ENCODE measurements at regions not wholly inside any gene's neighbourhood (a gene's known extent, or its start where the extent isn't known, plus 50 kb on each side); places are given as distances from the start of the nearest gene placed in this dataset.

DNA sequence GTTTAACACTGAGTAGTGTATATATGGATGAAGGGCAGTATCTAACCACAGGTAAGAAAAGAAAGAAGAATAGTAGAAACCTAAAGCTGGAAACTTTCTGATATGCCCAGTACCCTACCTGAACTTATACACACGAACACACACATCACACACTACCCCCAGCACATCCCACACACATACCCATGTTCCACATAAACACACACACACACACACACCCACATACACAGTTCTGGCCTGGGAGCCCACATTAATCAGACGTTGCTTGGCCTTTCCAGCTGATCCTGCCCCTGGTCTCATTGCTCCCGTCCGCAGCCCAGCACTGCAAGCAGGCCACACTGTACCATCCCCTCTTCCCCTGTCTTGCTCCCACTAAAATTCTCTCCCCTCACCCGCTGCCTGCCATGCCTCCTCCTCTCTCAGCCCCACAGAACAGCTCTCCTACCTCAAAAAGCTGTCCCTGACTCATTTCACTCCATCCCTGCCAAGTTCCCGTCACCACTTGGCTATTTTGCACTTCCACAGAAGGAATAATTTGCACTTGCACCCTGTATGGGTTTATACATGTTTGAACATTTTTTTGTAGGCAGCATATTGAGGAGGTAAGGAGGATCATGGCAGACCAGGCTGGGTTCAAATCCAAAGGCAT is 185.8 kb upstream of the PPP2R3A start:
- DNase-seq (ENCODE audit: low read depth in 2 of 3, low spot score in 2 of 3), result no peak

GRCh38 chr3:135781026-135781815 is 184.3 kb upstream of the PPP2R3A start:
- no peak for DNase-seq (ENCODE audit: low read depth in 2 of 3, low spot score in 2 of 3)

DNA sequence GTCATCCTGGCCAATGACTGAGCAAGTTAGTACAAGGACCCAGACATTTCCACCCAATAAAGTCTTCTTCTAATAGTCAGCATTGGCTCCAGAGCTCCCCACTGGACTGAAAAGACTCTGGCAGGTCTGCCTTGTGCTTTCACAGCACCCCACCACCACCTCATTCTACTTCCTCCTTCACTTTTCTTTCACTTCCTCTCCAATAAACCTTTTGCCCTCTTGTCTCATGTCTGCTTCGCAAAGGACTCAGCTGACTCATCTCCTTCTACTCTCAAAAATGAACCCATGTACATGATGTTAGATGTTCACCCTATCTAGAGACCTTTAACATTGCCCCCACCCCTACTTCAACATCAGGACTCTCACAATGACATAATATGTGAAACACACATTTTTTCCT is 181.0 kb upstream of the PPP2R3A start:
- DNase-seq (ENCODE audit: low read depth in 2 of 3, low spot score in 2 of 3), result no peak

DNA sequence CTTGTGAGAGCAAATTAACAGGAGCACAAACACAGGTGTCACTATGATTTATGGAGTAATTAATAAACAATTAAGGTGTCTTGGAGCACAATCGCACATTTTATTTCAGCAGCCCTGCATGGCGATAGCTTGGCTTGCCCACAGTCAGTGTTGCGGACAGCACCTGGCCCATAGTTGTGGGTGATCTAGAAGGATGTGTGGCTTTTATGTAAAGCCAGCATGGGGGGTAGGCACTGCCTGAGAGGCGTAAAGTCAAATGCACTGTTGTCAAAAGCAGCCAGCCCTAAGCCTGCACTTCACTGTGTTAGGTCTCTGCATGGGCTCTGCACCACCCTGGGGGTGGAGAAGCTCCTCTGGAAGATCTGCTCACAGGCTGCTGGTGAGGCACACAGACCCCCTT is 177.4 kb upstream of the PPP2R3A start:
- DNase-seq (ENCODE audit: low read depth in 2 of 3, low spot score in 2 of 3), result no peak

DNA sequence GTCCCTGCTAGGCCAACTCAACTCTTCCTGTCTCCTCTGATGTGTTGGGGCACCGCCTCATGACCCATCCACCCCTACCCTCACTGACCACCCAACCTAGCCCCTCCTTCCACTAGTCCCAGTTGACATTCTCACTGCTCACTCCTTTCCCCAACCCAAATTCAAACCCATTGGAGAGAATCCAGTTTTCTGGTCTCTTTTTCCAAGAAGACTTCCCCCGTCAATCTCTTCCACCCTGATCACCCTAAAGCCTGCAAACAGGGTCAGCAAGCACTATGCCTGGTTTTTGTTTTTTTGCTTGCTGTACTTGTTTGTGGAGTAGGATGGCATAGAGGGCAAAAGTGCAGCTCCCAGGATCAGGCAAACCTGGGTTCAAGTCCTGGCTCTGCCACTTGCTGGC is 176.6 kb upstream of the PPP2R3A start:
- DNase-seq (ENCODE audit: low read depth in 2 of 3, low spot score in 2 of 3), result no peak

- no peak for DNase-seq (ENCODE audit: low read depth in 2 of 3, low spot score in 2 of 3)
These were observed 173.4 kb upstream of the PPP2R3A start for GRCh38 chr3:135792174-135792573.

- no peak for DNase-seq (ENCODE audit: low read depth in 2 of 3, low spot score in 2 of 3)
These were observed 172.6 kb upstream of the PPP2R3A start for GRCh38 chr3:135792858-135793475.

GRCh38 chr3:135800071-135800549 is 165.4 kb upstream of the PPP2R3A start:
- DNase-seq (ENCODE audit: low read depth in 2 of 3, low spot score in 2 of 3), result no peak

GRCh38 chr3:135801018-135801417 is 164.5 kb upstream of the PPP2R3A start:
- no peak for DNase-seq (ENCODE audit: low read depth in 2 of 3, low spot score in 2 of 3)

DNA sequence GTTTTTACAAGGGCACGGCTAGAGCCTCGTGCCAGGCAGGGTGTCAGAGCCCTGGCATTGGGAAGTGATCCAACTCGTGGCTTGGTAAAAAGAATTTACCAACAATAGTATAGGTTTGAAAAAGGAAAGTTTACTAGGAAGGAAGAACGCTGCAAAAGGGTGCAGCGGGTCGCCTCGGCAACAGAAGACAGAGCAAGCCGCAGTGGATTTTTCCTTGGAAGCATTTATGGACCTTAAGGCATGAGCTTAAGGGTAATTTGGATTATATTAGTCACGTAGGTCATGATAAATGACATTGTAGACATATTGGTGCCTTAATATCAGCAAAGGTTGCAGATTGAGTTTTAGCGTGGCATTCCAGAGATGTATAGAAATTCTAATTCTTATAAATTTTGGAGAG is 163.4 kb upstream of the PPP2R3A start:
- DNase-seq (ENCODE audit: low read depth in 2 of 3, low spot score in 2 of 3), result no peak

GRCh38 chr3:135803028-135803692 is 162.4 kb upstream of the PPP2R3A start:
- no peak for DNase-seq (ENCODE audit: low read depth in 2 of 3, low spot score in 2 of 3)

GRCh38 chr3:135805752-135806151 is 159.8 kb upstream of the PPP2R3A start:
- no peak for DNase-seq (ENCODE audit: low read depth in 2 of 3, low spot score in 2 of 3)

DNA sequence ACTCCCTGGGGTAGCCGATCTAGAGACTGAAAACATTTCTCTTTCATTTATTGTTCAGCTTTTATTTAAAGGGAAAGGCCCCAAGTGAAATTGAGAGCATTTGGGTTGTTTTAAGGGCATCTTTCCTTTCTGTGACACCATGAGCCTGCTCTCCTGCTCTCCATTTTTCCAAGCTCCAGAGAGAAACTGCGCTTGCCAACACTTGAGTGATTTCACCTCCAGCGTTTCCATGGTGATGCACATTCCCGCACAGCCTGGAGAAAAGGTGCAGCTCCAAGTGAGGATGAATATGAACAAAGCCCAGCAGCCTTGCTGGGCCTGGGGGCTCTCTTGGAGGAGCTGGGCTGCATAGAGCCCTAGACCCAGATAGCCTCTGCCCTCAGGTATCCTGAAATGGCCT is 159.2 kb upstream of the PPP2R3A start:
- no peak for DNase-seq (ENCODE audit: low read depth in 2 of 3, low spot score in 2 of 3)

- no peak for DNase-seq (ENCODE audit: low read depth in 2 of 3, low spot score in 2 of 3)
These were observed 157.6 kb upstream of the PPP2R3A start for GRCh38 chr3:135807879-135808278.

GRCh38 chr3:135809021-135809634 is 156.4 kb upstream of the PPP2R3A start:
- no peak for DNase-seq (ENCODE audit: low read depth in 2 of 3, low spot score in 2 of 3)

- no peak for DNase-seq (ENCODE audit: low read depth in 2 of 3, low spot score in 2 of 3)
These were observed 153.9 kb upstream of the PPP2R3A start for GRCh38 chr3:135811651-135812050.

GRCh38 chr3:135812057-135812456 is 153.5 kb upstream of the PPP2R3A start:
- DNase-seq (ENCODE audit: low read depth in 2 of 3, low spot score in 2 of 3), result no peak

- no peak for DNase-seq (ENCODE audit: low read depth in 2 of 3, low spot score in 2 of 3)
These were observed 131.1 kb upstream of the PPP2R3A start for GRCh38 chr3:135834465-135834864.

DNA sequence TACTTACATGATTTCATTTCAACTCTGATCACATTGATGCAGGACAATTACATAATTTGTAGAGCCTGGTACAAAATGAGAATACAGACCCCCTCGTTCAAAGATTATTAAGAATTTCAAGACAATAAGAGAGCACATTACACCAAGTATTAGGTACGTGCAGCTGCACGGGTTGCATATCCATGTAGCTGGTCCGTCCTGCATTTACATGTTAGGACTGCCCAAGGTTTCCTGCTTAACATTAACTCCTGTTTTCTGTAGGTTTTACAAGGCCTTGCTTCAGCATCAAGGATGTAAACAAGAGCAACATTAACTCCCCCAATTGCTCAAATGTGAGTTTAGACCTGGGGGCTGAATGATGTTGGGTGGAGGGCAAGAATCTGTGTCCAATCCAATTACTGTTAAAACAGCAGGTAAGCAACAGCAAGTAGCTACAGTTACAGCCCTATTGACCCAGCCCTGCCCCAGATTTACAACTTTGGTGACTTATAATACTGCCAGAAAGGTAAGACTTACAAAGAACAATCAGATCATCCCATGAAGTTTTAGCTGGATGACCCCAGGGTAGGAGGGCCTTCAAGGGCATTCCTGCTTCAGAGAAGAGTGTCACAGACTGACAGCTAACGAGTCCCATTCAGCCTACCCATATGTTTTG is 127.4 kb upstream of the PPP2R3A start:
- DNase-seq (ENCODE audit: low read depth in 2 of 3, low spot score in 2 of 3), result no peak

DNA sequence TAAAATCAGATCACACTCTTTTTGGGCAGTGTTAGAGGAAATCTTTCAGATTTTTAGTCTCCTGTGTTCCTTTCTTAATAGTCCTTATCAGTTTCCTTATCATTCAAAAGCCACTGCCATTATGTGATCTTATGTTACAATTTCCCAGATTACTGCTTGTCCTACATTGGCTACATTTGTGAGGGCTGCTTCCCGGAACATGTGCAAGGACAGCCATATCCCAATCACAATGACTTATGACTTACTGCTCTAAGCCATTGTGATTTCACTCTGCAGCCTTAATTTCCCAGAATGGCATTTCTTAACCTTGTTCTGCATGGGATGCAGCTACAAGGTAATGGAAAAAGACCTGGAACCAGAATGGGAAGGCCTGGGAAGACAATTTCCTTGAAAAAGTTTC is 125.1 kb upstream of the PPP2R3A start:
- DNase-seq (ENCODE audit: low read depth in 2 of 3, low spot score in 2 of 3), result no peak

All from hematopoietic multipotent progenitor cell (in vitro differentiated cells).